OCI-LY7 (cell line): ENCODE measurements at regions not wholly inside any gene's neighbourhood (a gene's known extent, or its start where the extent isn't known, plus 50 kb on each side); places are given as distances from the start of the nearest gene placed in this dataset.
"Not testable (repeated sequence)": the region's sequence is repeated elsewhere in the genome, so short reads cannot be mapped to it uniquely, and the experiment has no call there.

Source experiments
- BruUV-seq: library from RNA; stranded (reverse); fragments of 400-500 nt; replicated peaks from 2 replicates; lab custom pipeline; 2021; lab: Mats Ljungman, UMichigan
- CTCF ChIA-PET: fragments of 300-600 bp; sonication (Branson Sonifier 250); formaldehyde crosslinking; loops from one replicate; lab custom pipeline; 2022; ENCODE audit warnings: antibody characterized with exemption; ENCODE audit not compliant: unreplicated experiment; lab: Charles Lee
- POLR2A ChIA-PET: fragments of 300-600 bp; sonication (Branson Sonifier 250); formaldehyde crosslinking; loops from one replicate; lab custom pipeline; 2022; ENCODE audit warnings: antibody characterized with exemption; lab: Charles Lee
- DNase-seq: peaks from one replicate; pipeline ENCODE4 v3.0.0-alpha.2; 2015; ENCODE audit warnings: low spot score
- H2AFZ ChIP-seq: fragments of 200-600 bp; sonication (generic), shearing (Covaris generic); 2 replicates; pipeline ENCODE4 v1.6.1; 2014; ENCODE audit warnings: mild to moderate bottlenecking, antibody characterized with exemption, low read length, moderate library complexity
- H3K27ac ChIP-seq: fragments of 200-600 bp; sonication (generic); 2 replicates; pipeline ENCODE4 v1.5.1; 2014; ENCODE audit warnings: mixed run types, low read depth, mild to moderate bottlenecking, moderate library complexity, low read length, inconsistent platforms; ENCODE audit not compliant: poor library complexity, severe bottlenecking
- H3K36me3 ChIP-seq: fragments of 200-600 bp; sonication (generic); 2 replicates; pipeline ENCODE4 v1.6.1; 2014; ENCODE audit warnings: mild to moderate bottlenecking, antibody characterized with exemption, low read length, moderate library complexity, mixed read lengths; ENCODE audit not compliant: insufficient read depth
- H3K4me1 ChIP-seq: fragments of 200-600 bp; sonication (generic); 2 replicates; pipeline ENCODE4 v1.5.1; 2014; ENCODE audit warnings: mild to moderate bottlenecking, low read length; ENCODE audit not compliant: insufficient read depth, poor library complexity, severe bottlenecking
- H3K4me2 ChIP-seq: fragments of 200-600 bp; sonication (generic); 2 replicates; pipeline ENCODE4 v1.6.1; 2014; ENCODE audit warnings: mild to moderate bottlenecking, low read length
- H3K4me3 ChIP-seq: fragments of 200-600 bp; sonication (generic); 2 replicates; pipeline ENCODE4 v1.5.1; 2014; ENCODE audit warnings: mild to moderate bottlenecking, low read depth, low read length; ENCODE audit not compliant: poor library complexity, severe bottlenecking
- H3K79me2 ChIP-seq: fragments of 200-600 bp; sonication (generic); 2 replicates; pipeline ENCODE4 v1.6.1; 2016; ENCODE audit warnings: low read depth, mild to moderate bottlenecking, low read length, moderate library complexity, mixed read lengths; ENCODE audit not compliant: insufficient read depth
- H3K9me2 ChIP-seq: fragments of 200-600 bp; sonication (generic); 2 replicates; pipeline ENCODE4 v1.6.1; 2016; ENCODE audit warnings: mild to moderate bottlenecking, low read length, mixed read lengths; ENCODE audit not compliant: insufficient read depth
- H3K9me3 ChIP-seq: fragments of 200-600 bp; sonication (generic); 2 replicates; pipeline ENCODE4 v1.6.1; 2014; ENCODE audit warnings: mild to moderate bottlenecking, mixed run types, low read length, mixed read lengths
- H4K20me1 ChIP-seq: fragments of 200-600 bp; sonication (generic); 2 replicates; pipeline ENCODE4 v1.6.1; 2014; ENCODE audit warnings: mild to moderate bottlenecking, antibody characterized with exemption, low read length, moderate library complexity, mixed read lengths; ENCODE audit not compliant: insufficient read depth
- intact Hi-C: fragments of 100-400 bp; cut with micrococcal nuclease; formaldehyde crosslinking; loops from one replicate; pipeline ENCODE4 v1.10.0; 2022; ENCODE audit not compliant: unreplicated experiment
- TF ChIP-seq, protein P1 (sequence below): fragments of 200-600 bp; sonication (generic); conservative IDR thresholded peaks from 2 replicates; pipeline ENCODE4 v1.5.1; 2014; ENCODE audit warnings: mild to moderate bottlenecking, antibody characterized with exemption, low read length, moderate library complexity, mixed read lengths

DNA sequence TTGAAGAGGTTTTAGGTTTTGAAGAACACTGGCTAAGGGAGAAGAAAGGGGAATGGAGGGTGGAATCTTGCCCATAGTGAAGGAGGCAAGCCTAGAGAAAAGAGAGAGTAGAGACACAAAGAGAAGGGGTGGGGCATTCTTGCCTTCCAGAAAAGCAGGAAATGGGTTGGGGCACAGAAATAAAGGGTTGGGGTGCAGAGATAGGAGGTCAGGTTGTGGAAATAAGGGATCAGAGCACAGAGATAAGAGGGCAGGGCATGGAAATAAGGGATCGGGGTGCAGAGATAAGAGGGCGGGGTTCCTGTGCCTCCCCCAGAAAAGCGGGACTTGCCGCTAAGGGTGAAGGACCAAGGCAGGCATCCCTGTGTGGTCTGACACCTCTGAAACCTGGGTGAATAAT, 69.9 kb downstream of the ALG1L2 start:
- intact Hi-C loops, POLR2A ChIA-PET, H4K20me1 ChIP-seq, H3K4me2 ChIP-seq, H3K79me2 ChIP-seq, H3K4me1 ChIP-seq, H3K27ac ChIP-seq, BruUV-seq, H3K9me2 ChIP-seq, DNase-seq, CTCF ChIA-PET, H3K36me3 ChIP-seq, H3K4me3 ChIP-seq, H2AFZ ChIP-seq, H3K9me3 ChIP-seq: not testable (repeated sequence)

DNA sequence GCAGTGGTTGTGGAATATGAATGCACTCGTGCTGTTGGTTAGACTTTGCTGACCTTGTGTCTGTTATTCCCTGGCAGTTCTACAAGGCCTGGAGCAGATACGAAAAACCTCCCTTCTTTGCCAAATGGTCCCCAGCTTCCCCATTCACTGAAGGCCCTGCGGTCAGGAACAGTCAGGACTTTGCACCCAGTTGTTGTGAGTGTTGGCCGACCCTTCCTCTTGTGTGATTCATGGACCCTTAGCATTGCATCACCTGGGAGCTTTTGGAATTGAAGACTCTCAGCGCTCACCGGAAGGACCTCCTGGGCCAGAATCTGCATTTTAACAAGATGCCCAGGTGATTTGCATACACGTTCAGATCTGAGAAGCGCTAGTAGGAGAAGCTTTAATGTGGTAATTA, 71.6 kb downstream of the ALG1L2 start:
- DNase-seq, H3K9me2 ChIP-seq, CTCF ChIA-PET, BruUV-seq, POLR2A ChIA-PET, H4K20me1 ChIP-seq, H3K4me1 ChIP-seq, H3K27ac ChIP-seq, H3K79me2 ChIP-seq, H3K4me2 ChIP-seq, H2AFZ ChIP-seq, intact Hi-C loops, H3K4me3 ChIP-seq, H3K36me3 ChIP-seq, H3K9me3 ChIP-seq: not testable (repeated sequence)

DNA sequence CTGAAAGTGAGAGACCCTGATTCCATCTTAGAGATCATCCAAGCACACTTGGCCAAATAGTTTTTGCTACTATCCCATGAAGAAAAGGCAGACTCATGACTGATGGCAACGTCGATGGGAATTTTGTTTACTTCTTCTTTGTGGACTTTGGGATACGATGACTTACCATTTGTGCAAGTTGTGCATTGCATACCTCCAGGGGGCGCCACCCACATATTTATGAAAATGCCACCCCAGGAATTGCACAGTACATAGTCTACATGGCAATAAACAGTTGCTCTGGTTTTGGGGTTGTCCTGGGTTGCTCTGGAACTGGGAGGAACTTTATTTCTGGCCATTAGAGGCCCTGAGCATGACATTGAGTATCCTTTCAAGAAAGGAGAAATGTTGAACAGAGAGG, 73.8 kb downstream of the ALG1L2 start:
- H3K79me2 ChIP-seq, CTCF ChIA-PET, H3K36me3 ChIP-seq, H2AFZ ChIP-seq, intact Hi-C loops, H3K4me2 ChIP-seq, H3K4me3 ChIP-seq, H3K4me1 ChIP-seq, H3K9me2 ChIP-seq, H4K20me1 ChIP-seq, H3K9me3 ChIP-seq, POLR2A ChIA-PET, DNase-seq, BruUV-seq, H3K27ac ChIP-seq: not testable (repeated sequence)
- TF ChIP-seq, protein P1, sequence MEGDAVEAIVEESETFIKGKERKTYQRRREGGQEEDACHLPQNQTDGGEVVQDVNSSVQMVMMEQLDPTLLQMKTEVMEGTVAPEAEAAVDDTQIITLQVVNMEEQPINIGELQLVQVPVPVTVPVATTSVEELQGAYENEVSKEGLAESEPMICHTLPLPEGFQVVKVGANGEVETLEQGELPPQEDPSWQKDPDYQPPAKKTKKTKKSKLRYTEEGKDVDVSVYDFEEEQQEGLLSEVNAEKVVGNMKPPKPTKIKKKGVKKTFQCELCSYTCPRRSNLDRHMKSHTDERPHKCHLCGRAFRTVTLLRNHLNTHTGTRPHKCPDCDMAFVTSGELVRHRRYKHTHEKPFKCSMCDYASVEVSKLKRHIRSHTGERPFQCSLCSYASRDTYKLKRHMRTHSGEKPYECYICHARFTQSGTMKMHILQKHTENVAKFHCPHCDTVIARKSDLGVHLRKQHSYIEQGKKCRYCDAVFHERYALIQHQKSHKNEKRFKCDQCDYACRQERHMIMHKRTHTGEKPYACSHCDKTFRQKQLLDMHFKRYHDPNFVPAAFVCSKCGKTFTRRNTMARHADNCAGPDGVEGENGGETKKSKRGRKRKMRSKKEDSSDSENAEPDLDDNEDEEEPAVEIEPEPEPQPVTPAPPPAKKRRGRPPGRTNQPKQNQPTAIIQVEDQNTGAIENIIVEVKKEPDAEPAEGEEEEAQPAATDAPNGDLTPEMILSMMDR, result peak; percentile 43; the same call in 1 of the 2 replicates

DNA sequence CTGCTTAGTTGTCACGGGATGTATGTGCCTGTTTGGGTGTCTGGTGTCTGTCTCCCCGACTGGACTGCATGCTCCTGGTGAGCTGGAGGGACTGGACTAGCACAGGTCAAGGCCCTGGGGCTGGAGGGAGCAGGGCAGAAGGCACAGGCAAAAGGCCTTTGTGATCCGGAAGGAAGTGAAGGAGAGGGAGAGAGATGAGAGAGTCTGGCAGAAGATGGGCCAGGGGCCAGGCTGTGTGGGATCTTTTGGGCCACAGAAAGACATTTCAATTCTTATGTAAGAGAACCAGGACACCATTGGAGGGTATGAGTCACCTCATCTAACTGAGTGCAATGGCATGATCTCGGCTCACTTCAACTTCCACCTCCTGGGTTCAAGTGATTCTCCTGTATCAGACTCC, 85.2 kb downstream of the ALG1L2 start:
- H3K4me3 ChIP-seq, H3K79me2 ChIP-seq, POLR2A ChIA-PET, H3K27ac ChIP-seq, BruUV-seq, H3K36me3 ChIP-seq, DNase-seq, intact Hi-C loops, H4K20me1 ChIP-seq, H3K9me3 ChIP-seq, H2AFZ ChIP-seq, CTCF ChIA-PET, H3K9me2 ChIP-seq, H3K4me2 ChIP-seq, H3K4me1 ChIP-seq: not testable (repeated sequence)

DNA sequence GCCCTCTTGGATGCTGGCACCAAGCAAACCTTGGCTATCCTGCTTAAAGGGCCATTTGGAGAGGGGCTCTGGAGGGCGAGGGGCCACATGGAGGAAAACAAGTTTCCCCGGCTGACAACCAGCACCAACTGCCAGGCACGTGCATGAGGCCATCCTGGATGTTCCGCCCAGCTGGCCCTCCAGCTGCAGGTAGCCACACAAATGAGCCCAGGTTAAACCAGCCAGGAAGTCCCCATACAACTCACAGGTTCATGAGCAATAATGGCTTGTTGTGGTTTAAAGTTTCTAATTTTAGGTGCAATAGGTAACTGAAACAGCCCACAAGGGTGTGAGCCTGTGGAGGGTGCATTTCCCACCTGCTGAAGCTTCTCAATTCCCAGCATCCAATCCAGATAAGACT, 93.6 kb downstream of the ALG1L2 start:
- H3K4me3 ChIP-seq, H3K9me2 ChIP-seq, BruUV-seq, H3K9me3 ChIP-seq, H4K20me1 ChIP-seq, intact Hi-C loops, POLR2A ChIA-PET, H3K36me3 ChIP-seq, H3K79me2 ChIP-seq: not testable (repeated sequence)
- Histone ChIP-seq H2AFZ (peak overlapping the region; percentile 61; the same call in 1 of the 2 replicates), H3K27ac (peak overlapping the region; percentile 25), H3K4me2 (peak overlapping the region; percentile 32; the same call in 1 of the 2 replicates), H3K4me1 (peaks cover 27% of the 10 kb centered on the region)
- CTCF ChIA-PET, result interaction anchor here (0.5 kb wide), 1 partner anchor 64 kb away, joined by 5 read pairs; no protein-coding TSS in a partner anchor
- DNase-seq, result peak; percentile 67

DNA sequence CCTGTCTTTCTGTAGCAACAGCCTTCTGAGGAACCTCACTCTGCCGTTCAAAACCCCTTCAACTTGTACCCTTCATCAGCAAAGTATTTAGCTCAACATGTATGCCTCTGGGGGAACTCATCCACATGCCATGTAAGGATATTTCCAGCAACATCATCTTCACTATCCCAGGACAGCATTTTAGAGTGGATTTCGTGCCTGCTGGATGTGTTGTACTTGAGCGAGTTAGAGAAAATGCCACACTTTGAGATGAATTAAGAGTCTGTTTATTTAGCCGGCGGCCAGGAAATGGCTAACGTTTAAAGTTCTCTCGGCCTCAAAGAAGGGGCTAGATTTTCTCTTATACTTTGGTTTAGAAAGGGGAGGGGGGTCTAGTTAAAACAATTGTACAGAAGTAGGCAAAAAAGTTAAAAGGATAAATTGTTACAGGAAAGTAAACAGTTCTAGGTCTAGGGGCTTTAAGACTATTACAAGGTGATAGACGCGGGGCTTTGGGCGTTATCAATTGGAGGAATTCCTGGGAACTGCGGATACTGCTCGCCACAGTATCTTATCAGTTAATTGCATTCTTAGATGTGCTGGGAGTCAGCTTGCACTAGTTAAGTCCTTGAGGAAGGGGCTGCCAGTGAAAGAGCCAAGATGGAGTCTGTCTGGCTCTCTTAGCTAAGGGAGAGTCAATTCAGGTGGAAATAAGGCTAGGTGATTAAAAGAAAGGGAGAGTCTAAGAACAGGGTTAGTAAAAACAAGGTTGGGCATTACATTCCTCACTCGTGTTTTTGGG, 95.0 kb downstream of the ALG1L2 start:
- CTCF ChIA-PET, H3K79me2 ChIP-seq, H3K36me3 ChIP-seq, BruUV-seq, intact Hi-C loops, DNase-seq, H3K27ac ChIP-seq, H3K4me3 ChIP-seq, H2AFZ ChIP-seq, H3K9me3 ChIP-seq, H4K20me1 ChIP-seq, POLR2A ChIA-PET, H3K9me2 ChIP-seq, H3K4me2 ChIP-seq: not testable (repeated sequence)
- H3K4me1 ChIP-seq, result peaks cover 29% of the 10 kb centered on the region
